ENCODE measurements at regions not wholly inside any gene's neighbourhood (a gene's known extent, or its start where the extent isn't known, plus 50 kb on each side); places are given as distances from the start of the nearest gene placed in this dataset.

DNA sequence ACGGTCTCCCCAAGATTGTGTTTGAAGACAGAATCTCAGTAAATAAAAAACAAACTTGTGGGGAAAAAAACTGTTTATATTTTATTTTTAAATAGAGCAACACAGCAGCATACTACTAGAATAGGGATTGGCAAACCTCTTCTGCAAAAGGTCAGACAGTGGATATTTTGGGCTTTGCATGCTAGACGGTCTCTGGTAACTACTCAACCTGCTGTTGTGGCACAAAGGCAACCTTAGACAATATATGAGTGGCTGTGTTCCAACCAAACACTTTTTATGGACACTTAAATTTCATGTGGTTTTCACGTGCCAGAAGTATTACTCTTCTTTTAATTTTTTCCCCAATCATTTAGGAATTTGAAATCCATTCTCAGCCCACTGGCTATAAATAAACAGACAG is 55.0 kb downstream of the IRX5 start:
- peaks cover 18% of the 10 kb centered on the region for H3K4me1 Mint-ChIP-seq
- TF ChIP-seq, protein P1, sequence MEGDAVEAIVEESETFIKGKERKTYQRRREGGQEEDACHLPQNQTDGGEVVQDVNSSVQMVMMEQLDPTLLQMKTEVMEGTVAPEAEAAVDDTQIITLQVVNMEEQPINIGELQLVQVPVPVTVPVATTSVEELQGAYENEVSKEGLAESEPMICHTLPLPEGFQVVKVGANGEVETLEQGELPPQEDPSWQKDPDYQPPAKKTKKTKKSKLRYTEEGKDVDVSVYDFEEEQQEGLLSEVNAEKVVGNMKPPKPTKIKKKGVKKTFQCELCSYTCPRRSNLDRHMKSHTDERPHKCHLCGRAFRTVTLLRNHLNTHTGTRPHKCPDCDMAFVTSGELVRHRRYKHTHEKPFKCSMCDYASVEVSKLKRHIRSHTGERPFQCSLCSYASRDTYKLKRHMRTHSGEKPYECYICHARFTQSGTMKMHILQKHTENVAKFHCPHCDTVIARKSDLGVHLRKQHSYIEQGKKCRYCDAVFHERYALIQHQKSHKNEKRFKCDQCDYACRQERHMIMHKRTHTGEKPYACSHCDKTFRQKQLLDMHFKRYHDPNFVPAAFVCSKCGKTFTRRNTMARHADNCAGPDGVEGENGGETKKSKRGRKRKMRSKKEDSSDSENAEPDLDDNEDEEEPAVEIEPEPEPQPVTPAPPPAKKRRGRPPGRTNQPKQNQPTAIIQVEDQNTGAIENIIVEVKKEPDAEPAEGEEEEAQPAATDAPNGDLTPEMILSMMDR (conservative IDR thresholded peaks at IDR 0.05; ENCODE audit: low read depth in 2 of 2): no peak
- no peak for TF ChIP-seq ZNF114 (CRISPR knock-in tag; IDR thresholded peaks at IDR 0.05)
- TF ChIP-seq EZH2 (IDR thresholded peaks at IDR 0.05; ENCODE audit: low read depth, unreplicated experiment): no peak
- TF ChIP-seq, protein P2, sequence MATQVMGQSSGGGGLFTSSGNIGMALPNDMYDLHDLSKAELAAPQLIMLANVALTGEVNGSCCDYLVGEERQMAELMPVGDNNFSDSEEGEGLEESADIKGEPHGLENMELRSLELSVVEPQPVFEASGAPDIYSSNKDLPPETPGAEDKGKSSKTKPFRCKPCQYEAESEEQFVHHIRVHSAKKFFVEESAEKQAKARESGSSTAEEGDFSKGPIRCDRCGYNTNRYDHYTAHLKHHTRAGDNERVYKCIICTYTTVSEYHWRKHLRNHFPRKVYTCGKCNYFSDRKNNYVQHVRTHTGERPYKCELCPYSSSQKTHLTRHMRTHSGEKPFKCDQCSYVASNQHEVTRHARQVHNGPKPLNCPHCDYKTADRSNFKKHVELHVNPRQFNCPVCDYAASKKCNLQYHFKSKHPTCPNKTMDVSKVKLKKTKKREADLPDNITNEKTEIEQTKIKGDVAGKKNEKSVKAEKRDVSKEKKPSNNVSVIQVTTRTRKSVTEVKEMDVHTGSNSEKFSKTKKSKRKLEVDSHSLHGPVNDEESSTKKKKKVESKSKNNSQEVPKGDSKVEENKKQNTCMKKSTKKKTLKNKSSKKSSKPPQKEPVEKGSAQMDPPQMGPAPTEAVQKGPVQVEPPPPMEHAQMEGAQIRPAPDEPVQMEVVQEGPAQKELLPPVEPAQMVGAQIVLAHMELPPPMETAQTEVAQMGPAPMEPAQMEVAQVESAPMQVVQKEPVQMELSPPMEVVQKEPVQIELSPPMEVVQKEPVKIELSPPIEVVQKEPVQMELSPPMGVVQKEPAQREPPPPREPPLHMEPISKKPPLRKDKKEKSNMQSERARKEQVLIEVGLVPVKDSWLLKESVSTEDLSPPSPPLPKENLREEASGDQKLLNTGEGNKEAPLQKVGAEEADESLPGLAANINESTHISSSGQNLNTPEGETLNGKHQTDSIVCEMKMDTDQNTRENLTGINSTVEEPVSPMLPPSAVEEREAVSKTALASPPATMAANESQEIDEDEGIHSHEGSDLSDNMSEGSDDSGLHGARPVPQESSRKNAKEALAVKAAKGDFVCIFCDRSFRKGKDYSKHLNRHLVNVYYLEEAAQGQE (IDR thresholded peaks at IDR 0.05; ENCODE audit: unreplicated experiment): no peak
- TF ChIP-seq POLR2AphosphoS5 (IDR thresholded peaks at IDR 0.05; ENCODE audit: low read depth): no peak
- TF ChIP-seq, protein P3, sequence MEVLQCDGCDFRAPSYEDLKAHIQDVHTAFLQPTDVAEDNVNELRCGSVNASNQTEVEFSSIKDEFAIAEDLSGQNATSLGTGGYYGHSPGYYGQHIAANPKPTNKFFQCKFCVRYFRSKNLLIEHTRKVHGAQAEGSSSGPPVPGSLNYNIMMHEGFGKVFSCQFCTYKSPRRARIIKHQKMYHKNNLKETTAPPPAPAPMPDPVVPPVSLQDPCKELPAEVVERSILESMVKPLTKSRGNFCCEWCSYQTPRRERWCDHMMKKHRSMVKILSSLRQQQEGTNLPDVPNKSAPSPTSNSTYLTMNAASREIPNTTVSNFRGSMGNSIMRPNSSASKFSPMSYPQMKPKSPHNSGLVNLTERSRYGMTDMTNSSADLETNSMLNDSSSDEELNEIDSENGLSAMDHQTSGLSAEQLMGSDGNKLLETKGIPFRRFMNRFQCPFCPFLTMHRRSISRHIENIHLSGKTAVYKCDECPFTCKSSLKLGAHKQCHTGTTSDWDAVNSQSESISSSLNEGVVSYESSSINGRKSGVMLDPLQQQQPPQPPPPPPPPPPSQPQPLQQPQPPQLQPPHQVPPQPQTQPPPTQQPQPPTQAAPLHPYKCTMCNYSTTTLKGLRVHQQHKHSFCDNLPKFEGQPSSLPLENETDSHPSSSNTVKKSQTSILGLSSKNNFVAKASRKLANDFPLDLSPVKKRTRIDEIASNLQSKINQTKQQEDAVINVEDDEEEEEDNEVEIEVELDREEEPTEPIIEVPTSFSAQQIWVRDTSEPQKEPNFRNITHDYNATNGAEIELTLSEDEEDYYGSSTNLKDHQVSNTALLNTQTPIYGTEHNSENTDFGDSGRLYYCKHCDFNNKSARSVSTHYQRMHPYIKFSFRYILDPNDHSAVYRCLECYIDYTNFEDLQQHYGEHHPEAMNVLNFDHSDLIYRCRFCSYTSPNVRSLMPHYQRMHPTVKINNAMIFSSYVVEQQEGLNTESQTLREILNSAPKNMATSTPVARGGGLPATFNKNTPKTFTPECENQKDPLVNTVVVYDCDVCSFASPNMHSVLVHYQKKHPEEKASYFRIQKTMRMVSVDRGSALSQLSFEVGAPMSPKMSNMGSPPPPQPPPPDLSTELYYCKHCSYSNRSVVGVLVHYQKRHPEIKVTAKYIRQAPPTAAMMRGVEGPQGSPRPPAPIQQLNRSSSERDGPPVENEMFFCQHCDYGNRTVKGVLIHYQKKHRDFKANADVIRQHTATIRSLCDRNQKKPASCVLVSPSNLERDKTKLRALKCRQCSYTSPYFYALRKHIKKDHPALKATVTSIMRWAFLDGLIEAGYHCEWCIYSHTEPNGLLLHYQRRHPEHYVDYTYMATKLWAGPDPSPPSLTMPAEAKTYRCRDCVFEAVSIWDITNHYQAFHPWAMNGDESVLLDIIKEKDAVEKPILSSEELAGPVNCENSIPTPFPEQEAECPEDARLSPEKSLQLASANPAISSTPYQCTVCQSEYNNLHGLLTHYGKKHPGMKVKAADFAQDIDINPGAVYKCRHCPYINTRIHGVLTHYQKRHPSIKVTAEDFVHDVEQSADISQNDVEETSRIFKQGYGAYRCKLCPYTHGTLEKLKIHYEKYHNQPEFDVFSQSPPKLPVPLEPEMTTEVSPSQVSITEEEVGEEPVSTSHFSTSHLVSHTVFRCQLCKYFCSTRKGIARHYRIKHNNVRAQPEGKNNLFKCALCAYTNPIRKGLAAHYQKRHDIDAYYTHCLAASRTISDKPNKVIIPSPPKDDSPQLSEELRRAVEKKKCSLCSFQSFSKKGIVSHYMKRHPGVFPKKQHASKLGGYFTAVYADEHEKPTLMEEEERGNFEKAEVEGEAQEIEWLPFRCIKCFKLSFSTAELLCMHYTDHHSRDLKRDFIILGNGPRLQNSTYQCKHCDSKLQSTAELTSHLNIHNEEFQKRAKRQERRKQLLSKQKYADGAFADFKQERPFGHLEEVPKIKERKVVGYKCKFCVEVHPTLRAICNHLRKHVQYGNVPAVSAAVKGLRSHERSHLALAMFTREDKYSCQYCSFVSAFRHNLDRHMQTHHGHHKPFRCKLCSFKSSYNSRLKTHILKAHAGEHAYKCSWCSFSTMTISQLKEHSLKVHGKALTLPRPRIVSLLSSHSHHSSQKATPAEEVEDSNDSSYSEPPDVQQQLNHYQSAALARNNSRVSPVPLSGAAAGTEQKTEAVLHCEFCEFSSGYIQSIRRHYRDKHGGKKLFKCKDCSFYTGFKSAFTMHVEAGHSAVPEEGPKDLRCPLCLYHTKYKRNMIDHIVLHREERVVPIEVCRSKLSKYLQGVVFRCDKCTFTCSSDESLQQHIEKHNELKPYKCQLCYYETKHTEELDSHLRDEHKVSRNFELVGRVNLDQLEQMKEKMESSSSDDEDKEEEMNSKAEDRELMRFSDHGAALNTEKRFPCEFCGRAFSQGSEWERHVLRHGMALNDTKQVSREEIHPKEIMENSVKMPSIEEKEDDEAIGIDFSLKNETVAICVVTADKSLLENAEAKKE (CRISPR knock-in tag; IDR thresholded peaks at IDR 0.05): no peak
- TF ChIP-seq CREB1 (CRISPR knock-in tag; IDR thresholded peaks at IDR 0.05; ENCODE audit: low read depth): no peak
- no peak for TF ChIP-seq NANOG (IDR thresholded peaks at IDR 0.05; ENCODE audit: borderline replicate concordance)
- no peak for TF ChIP-seq JUNB (IDR thresholded peaks at IDR 0.05; ENCODE audit: unreplicated experiment)
- TF ChIP-seq STAT1 (IDR thresholded peaks at IDR 0.05; ENCODE audit: unreplicated experiment): no peak

More for the DNA sequence above, 55.0 kb downstream of the IRX5 start:
- H3K27me3 Mint-ChIP-seq (ENCODE audit: insufficient read depth, low read depth, poor library complexity): peaks cover 2% of the 10 kb centered on the region
- Histone ChIP-seq H3K27me3 (ENCODE audit: insufficient read depth) (no peaks in the 10 kb centered on the region), H3K36me3 (ENCODE audit: insufficient read depth) (no peaks in the 10 kb centered on the region), H3K9me2 (ENCODE audit: insufficient read depth) (no peaks in the 10 kb centered on the region), H4K20me1 (replicated peaks; ENCODE audit: insufficient read depth) (no peaks in the 10 kb centered on the region), H3K4me2 (no peak overlapping the region), H2AFZ (peak overlapping the region; percentile 84; the same call in 1 of the 2 replicates), H3F3A (replicated peaks; ENCODE audit: low read depth) (no peaks in the 10 kb centered on the region), H3K4me3 (no peak overlapping the region), H3K27ac (ENCODE audit: low read depth) (no peak overlapping the region), H3K4me1 (ENCODE audit: insufficient read depth) (peaks cover 8% of the 10 kb centered on the region), H3K79me2 (replicated peaks; ENCODE audit: insufficient read depth) (no peaks in the 10 kb centered on the region)
- ATAC-seq: no peak
- no peaks in the 10 kb centered on the region for H3K9me3 Mint-ChIP-seq
- no peak for DNase-seq (ENCODE audit: low spot score)
- no peaks in the 10 kb centered on the region for H3K36me3 Mint-ChIP-seq (ENCODE audit: low read depth)
- H3K4me3 Mint-ChIP-seq: no peak overlapping the region
- no peak overlapping the region for H3K27ac Mint-ChIP-seq
